GM12875 (cell line): ENCODE measurements at regions not wholly inside any gene's neighbourhood (a gene's known extent, or its start where the extent isn't known, plus 50 kb on each side); places are given as distances from the start of the nearest gene placed in this dataset.

Source experiments
- H3K4me3 ChIP-seq: one replicate; pipeline ENCODE4 v1.5.1; 2011; ENCODE audit warnings: low read depth, low read length, control low read depth
- TF ChIP-seq, protein P1 (sequence below): IDR thresholded peaks from 2 replicates; pipeline ENCODE4 v1.5.1; 2011; ENCODE audit warnings: low read depth, mild to moderate bottlenecking, control low read depth, inconsistent platforms, low read length, moderate library complexity, borderline replicate concordance; ENCODE audit not compliant: insufficient read depth

- TF ChIP-seq, protein P1, sequence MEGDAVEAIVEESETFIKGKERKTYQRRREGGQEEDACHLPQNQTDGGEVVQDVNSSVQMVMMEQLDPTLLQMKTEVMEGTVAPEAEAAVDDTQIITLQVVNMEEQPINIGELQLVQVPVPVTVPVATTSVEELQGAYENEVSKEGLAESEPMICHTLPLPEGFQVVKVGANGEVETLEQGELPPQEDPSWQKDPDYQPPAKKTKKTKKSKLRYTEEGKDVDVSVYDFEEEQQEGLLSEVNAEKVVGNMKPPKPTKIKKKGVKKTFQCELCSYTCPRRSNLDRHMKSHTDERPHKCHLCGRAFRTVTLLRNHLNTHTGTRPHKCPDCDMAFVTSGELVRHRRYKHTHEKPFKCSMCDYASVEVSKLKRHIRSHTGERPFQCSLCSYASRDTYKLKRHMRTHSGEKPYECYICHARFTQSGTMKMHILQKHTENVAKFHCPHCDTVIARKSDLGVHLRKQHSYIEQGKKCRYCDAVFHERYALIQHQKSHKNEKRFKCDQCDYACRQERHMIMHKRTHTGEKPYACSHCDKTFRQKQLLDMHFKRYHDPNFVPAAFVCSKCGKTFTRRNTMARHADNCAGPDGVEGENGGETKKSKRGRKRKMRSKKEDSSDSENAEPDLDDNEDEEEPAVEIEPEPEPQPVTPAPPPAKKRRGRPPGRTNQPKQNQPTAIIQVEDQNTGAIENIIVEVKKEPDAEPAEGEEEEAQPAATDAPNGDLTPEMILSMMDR: no peak
- H3K4me3 ChIP-seq: no peak overlapping the region
Measured at GRCh38 chr11:115081972-115082371, 403.6 kb downstream of the NXPE2 start.

DNA sequence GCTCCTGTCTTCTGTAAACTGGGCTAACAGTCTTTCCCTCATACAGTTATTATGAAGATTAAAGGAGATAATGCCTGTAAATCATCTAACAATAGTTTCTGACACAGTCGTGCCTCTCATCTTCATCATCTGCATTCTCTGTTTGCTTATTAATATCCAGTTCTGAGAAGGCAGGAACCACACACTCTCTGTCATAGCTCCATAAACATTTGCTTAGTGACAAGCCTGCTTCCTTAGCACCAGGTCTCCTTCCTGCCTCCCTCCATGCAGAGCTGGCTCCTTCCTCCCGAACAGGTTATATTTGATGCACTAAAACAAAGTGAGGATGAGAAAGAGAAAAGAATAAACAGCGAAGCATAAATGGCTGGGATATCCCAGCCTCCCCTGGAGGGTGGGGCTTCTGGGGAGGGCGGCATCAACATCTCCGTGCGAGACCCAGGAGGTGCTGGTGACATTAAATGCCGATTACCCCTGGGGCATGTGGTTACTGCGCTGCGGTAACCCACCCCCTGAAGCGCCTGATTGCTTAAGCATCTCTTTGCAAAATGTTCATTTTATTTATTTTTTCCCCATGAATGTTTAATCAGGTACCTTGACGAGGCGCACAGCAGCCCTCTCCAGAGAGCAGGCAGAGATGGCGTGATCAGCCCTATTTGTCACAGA is 404.9 kb downstream of the NXPE2 start:
- TF ChIP-seq, protein P1: no peak
- H3K4me3 ChIP-seq: no peak overlapping the region

GRCh38 chr11:115084231-115084630 is 405.9 kb downstream of the NXPE2 start:
- H3K4me3 ChIP-seq: no peak overlapping the region
- TF ChIP-seq, protein P1: no peak

DNA sequence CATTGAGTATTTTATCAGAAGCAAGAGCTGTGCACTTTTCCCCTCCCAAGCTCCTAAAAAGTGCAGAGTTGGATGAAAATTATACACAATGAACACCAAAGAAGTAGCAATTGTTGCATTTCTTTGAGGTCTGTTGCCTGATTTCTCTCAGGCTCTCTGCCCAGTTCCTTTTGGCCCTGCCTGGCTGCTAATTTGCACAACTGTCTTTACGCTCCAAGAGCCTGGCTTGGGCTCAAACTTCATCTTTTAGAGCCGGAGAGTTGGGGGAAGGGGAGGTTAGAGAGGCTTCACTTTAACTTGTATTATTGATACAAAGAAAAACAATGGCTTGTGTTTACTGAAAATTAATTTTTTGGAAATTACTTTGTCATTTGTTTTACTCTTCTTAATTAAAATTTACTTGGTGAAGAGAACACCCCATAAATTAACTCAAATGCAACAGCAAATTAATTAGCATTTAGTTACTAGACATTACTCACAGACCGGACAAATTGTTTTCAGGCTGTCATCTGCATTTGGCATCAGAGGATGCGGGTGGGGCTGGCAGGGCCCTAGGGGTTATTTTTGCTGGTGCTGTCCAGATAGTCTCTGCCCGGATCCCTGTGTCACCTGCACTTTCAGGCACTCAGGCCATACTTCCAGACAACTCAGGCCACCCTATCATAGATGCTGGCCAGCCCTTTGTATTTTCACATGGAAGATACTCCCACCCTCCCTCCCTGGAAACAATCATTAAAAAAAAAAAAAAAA is 407.3 kb downstream of the NXPE2 start:
- TF ChIP-seq, protein P1: no peak
- no peak overlapping the region for H3K4me3 ChIP-seq

DNA sequence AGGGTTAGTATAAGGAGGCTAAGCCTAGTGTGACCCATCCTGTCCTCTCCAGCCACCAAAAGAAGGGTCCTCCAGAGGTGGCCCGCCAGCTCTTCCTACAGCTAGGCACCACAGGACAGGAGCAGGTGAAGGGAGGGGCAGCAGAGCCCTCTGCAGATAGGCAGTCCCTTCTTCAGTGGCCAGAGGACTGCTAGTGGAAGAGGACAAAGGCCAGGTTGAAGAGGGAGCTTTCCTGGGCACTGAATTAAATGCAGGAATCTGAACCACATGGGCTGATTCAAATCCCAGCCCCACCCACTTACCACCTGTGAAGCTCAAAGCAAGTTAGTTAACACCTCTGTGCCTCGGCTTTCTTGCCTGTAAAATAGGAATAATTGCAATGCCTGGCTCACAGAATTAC is 409.5 kb downstream of the NXPE2 start:
- no peak overlapping the region for H3K4me3 ChIP-seq
- TF ChIP-seq, protein P1: no peak

DNA sequence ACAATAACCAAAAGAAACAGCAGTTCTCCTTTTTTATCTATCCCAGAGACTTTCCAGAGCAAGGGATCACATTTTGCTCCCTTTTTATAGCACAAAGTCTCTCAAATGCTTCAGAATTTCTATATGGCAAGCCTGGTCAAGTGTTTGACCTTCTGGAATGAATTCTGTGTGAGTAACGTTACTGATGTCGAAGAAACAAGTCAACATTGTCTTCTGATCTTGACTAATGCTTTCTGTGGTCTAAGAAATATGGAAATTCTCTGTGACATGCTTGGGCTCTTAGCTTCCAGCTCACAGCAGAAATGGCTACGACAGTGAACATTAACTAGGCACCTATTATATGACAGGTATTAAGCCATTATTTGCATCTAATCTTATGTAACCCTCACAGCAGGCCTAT is 411.7 kb downstream of the CADM1 start:
- TF ChIP-seq, protein P1: no peak
- H3K4me3 ChIP-seq: no peak overlapping the region
